Endodermal cell (in vitro differentiated cells): ENCODE measurements at regions not wholly inside any gene's neighbourhood (a gene's known extent, or its start where the extent isn't known, plus 50 kb on each side); places are given as distances from the start of the nearest gene placed in this dataset.

Experiments
- DNase-seq: peaks from one replicate; pipeline ENCODE4 v3.0.0-alpha.2; 2017
- H3K27ac ChIP-seq: 2 replicates; pipeline ENCODE4 v1.5.1; 2013; ENCODE audit warnings: mild to moderate bottlenecking, low read depth, low read length, moderate library complexity
- H3K27me3 ChIP-seq: 2 replicates; pipeline ENCODE4 v1.6.1; 2013; ENCODE audit warnings: mild to moderate bottlenecking, low read length, moderate library complexity; ENCODE audit not compliant: insufficient read depth, control insufficient read depth, poor library complexity, severe bottlenecking
- H3K36me3 ChIP-seq: 2 replicates; pipeline ENCODE4 v1.7.0; 2013; ENCODE audit warnings: mild to moderate bottlenecking, low read length, moderate library complexity; ENCODE audit not compliant: control insufficient read depth, insufficient read depth
- H3K4me1 ChIP-seq: one replicate; pipeline ENCODE4 v1.7.0; 2013; ENCODE audit warnings: low read length; ENCODE audit not compliant: control insufficient read depth, insufficient read depth
- H3K4me3 ChIP-seq: 2 replicates; pipeline ENCODE4 v1.5.1; 2013; ENCODE audit warnings: mild to moderate bottlenecking, low read length, moderate library complexity
- H3K9ac ChIP-seq: 2 replicates; pipeline ENCODE4 v1.6.1; 2013; ENCODE audit warnings: mild to moderate bottlenecking, low read length, moderate library complexity; ENCODE audit not compliant: poor library complexity, severe bottlenecking; ENCODE audit errors: extremely low read depth
- H3K9me3 ChIP-seq: 2 replicates; pipeline ENCODE4 v1.6.1; 2013; ENCODE audit warnings: mild to moderate bottlenecking, low read length, moderate library complexity; ENCODE audit not compliant: control insufficient read depth
- H3K27ac Mint-ChIP-seq: 2 replicates; pipeline ENCODE4 v1.8.0; 2020; ENCODE audit warnings: mixed read lengths
- H3K27me3 Mint-ChIP-seq: 2 replicates; pipeline ENCODE4 v1.8.0; 2021; ENCODE audit warnings: mild to moderate bottlenecking, mixed read lengths; ENCODE audit not compliant: insufficient read depth
- H3K36me3 Mint-ChIP-seq: 2 replicates; pipeline ENCODE4 v1.8.0; 2020; ENCODE audit warnings: low read depth, mixed read lengths
- H3K4me1 Mint-ChIP-seq: 2 replicates; pipeline ENCODE4 v1.8.0; 2020; ENCODE audit warnings: mixed read lengths
- H3K4me3 Mint-ChIP-seq: 2 replicates; pipeline ENCODE4 v1.8.0; 2020; ENCODE audit warnings: mild to moderate bottlenecking, moderate library complexity, mixed read lengths
- H3K9me3 Mint-ChIP-seq: 2 replicates; pipeline ENCODE4 v1.8.0; 2020; ENCODE audit warnings: mild to moderate bottlenecking, mixed read lengths
- WGBS, 2 experiments: methylation state at CpG; one replicate each; pipeline versions ENCODE4 v1.1.5 to v1.1.7; 2013; ENCODE audit warnings: missing lambda C conversion rate in 2 of 2, mixed read lengths in 1 of 2; ENCODE audit not compliant: insufficient coverage in 1 of 2, insufficient read length in 1 of 2; 5-methylcytosine and 5-hydroxymethylcytosine counted together
- TF ChIP-seq, protein P1 (sequence below): fragments of 200-600 bp; sonication (generic); conservative IDR thresholded peaks from 2 replicates; pipeline ENCODE4 v1.5.0; 2021; ENCODE audit warnings: antibody characterized with exemption, mild to moderate bottlenecking

DNA sequence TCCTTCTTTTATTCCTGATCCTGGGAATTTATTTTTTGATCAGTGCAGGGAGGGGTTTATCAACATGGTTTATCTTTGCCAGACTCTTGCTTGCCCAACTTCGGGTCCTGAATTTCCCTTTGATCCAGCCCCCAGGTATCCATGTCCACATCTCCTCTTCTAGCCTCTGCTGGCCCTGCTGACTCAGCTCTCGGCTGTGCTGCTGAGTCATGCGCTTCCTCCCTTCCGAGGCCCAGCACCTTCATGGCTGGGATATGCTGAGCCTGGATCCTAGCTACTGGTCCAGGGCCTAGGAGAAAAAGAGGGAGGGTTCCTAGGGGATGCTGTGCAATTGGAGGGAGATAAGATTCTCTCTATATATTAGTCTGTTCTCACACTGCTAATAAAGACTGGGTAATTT is 380.7 kb upstream of the SHH start:
- Histone ChIP-seq H3K27ac (no peak overlapping the region), H3K36me3 (no peaks in the 10 kb centered on the region), H3K27me3 (no peaks in the 10 kb centered on the region), H3K9ac (no peak overlapping the region), H3K4me1 (no peaks in the 10 kb centered on the region), H3K9me3 (no peaks in the 10 kb centered on the region), H3K4me3 (no peak overlapping the region)
- Mint-ChIP-seq H3K27ac (no peak overlapping the region), H3K4me3 (no peak overlapping the region), H3K36me3 (no peaks in the 10 kb centered on the region), H3K9me3 (no peaks in the 10 kb centered on the region), H3K27me3 (no peaks in the 10 kb centered on the region), H3K4me1 (no peaks in the 10 kb centered on the region)
- TF ChIP-seq, protein P1, sequence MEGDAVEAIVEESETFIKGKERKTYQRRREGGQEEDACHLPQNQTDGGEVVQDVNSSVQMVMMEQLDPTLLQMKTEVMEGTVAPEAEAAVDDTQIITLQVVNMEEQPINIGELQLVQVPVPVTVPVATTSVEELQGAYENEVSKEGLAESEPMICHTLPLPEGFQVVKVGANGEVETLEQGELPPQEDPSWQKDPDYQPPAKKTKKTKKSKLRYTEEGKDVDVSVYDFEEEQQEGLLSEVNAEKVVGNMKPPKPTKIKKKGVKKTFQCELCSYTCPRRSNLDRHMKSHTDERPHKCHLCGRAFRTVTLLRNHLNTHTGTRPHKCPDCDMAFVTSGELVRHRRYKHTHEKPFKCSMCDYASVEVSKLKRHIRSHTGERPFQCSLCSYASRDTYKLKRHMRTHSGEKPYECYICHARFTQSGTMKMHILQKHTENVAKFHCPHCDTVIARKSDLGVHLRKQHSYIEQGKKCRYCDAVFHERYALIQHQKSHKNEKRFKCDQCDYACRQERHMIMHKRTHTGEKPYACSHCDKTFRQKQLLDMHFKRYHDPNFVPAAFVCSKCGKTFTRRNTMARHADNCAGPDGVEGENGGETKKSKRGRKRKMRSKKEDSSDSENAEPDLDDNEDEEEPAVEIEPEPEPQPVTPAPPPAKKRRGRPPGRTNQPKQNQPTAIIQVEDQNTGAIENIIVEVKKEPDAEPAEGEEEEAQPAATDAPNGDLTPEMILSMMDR: no peak
- DNase-seq: no peak
- WGBS, 2 experiments: 89% methylated on average over 4 of the region's 4 CpGs; no CpG with 5 or more reads in 1 of the 2 experiments

DNA sequence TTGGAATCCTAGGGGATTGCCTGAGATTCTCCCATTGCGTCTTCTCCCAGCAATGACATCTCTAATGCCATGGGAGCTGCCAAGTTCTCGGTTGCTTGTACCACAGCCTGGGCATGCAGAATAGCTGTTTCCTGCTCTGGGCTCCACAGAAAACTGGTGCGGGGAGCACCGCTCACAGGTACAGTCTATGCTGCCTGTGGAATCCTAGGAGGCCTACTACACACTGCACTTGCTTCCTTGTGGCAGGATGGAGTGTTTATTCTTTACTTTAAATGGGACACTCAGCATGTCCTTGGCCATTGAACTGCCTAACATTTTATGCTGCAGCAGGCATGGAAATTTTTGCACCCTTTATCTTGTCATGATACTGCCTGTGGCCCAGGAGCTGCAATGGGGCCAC is 378.8 kb upstream of the SHH start:
- H3K27me3 Mint-ChIP-seq: no peaks in the 10 kb centered on the region
- no peaks in the 10 kb centered on the region for H3K36me3 ChIP-seq
- no peaks in the 10 kb centered on the region for H3K4me1 ChIP-seq
- H3K4me3 Mint-ChIP-seq: no peak overlapping the region
- no peaks in the 10 kb centered on the region for H3K9me3 ChIP-seq
- no peak for DNase-seq
- H3K4me3 ChIP-seq: no peak overlapping the region
- TF ChIP-seq, protein P1: no peak
- 96% methylated on average over 4 of the region's 4 CpGs for WGBS, 2 experiments
- no peaks in the 10 kb centered on the region for H3K4me1 Mint-ChIP-seq
- no peak overlapping the region for H3K27ac Mint-ChIP-seq
- H3K36me3 Mint-ChIP-seq: no peaks in the 10 kb centered on the region
- no peak overlapping the region for H3K9ac ChIP-seq
- no peak overlapping the region for H3K27ac ChIP-seq
- H3K27me3 ChIP-seq: no peaks in the 10 kb centered on the region
- H3K9me3 Mint-ChIP-seq: peaks cover 14% of the 10 kb centered on the region

DNA sequence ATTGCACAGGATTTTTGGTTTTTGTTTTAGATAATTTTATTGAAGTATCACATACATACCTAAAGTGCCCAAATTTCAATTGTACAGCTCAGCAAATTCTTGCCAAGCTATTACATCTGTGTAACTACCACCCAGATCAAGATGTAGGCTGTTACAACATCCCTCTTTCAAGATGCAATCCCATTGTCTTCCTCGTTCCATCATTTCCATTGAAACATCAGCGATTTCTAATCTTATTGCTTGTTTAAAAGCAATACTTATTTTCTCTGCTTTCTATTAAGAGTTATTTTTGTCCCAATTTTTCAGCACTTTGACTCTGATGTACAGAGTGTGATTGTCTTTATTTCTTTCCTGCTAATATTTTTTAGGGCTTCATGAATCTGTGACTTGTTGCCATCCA is 372.8 kb upstream of the SHH start:
- Mint-ChIP-seq H3K36me3 (no peaks in the 10 kb centered on the region), H3K9me3 (peaks cover 30% of the 10 kb centered on the region), H3K27me3 (no peaks in the 10 kb centered on the region), H3K4me3 (no peak overlapping the region), H3K4me1 (no peaks in the 10 kb centered on the region), H3K27ac (no peak overlapping the region)
- H3K9ac ChIP-seq: no peak overlapping the region
- H3K4me1 ChIP-seq: no peaks in the 10 kb centered on the region
- TF ChIP-seq, protein P1: no peak
- H3K36me3 ChIP-seq: no peaks in the 10 kb centered on the region
- no peaks in the 10 kb centered on the region for H3K27me3 ChIP-seq
- H3K9me3 ChIP-seq: no peaks in the 10 kb centered on the region
- WGBS, 2 experiments: 95 to 97% methylated on average over 2 of the region's 2 CpGs
- no peak overlapping the region for H3K4me3 ChIP-seq
- no peak overlapping the region for H3K27ac ChIP-seq
- no peak for DNase-seq
